NCI-H774 (cell line): ENCODE measurements at regions not wholly inside any gene's neighbourhood (a gene's known extent, or its start where the extent isn't known, plus 50 kb on each side); places are given as distances from the start of the nearest gene placed in this dataset.

Experiments
- DNase-seq: peaks from one replicate; lab custom pipeline; 2025; lab: John Stamatoyannopoulos, UW

- no peak for DNase-seq
Measured at GRCh38 chr1:96964761-96965160, 243.2 kb downstream of the PTBP2 start.

GRCh38 chr1:96966536-96967138, 245.1 kb downstream of the PTBP2 start:
- peak; percentile 47 for DNase-seq

GRCh38 chr1:96967311-96967710, 245.7 kb downstream of the PTBP2 start:
- no peak for DNase-seq

- no peak for DNase-seq
Measured at GRCh38 chr1:96968541-96968940, 247.0 kb downstream of the PTBP2 start.

- no peak for DNase-seq
Measured at GRCh38 chr1:96968983-96969382, 247.4 kb downstream of the PTBP2 start.

- no peak for DNase-seq
Measured at GRCh38 chr1:96969656-96970163, 248.1 kb downstream of the PTBP2 start.

- DNase-seq = no peak
Measured at GRCh38 chr1:96971439-96971838, 249.9 kb downstream of the PTBP2 start.

GRCh38 chr1:96971849-96972602, 250.4 kb downstream of the PTBP2 start:
- DNase-seq = no peak

GRCh38 chr1:96973605-96974004, 252.0 kb downstream of the PTBP2 start:
- DNase-seq = no peak

GRCh38 chr1:96978444-96978843, 256.9 kb downstream of the PTBP2 start:
- DNase-seq = no peak

- DNase-seq = no peak
Measured at GRCh38 chr1:96978901-96979300, 257.3 kb downstream of the PTBP2 start.

GRCh38 chr1:96979304-96980268, 258.0 kb downstream of the PTBP2 start:
- DNase-seq = peak; percentile 23

- no peak for DNase-seq
Measured at GRCh38 chr1:96980448-96980847, 258.9 kb downstream of the PTBP2 start.

GRCh38 chr1:96981181-96981580, 259.6 kb downstream of the PTBP2 start:
- DNase-seq = no peak

- no peak for DNase-seq
Measured at GRCh38 chr1:96982118-96982517, 260.5 kb downstream of the PTBP2 start.

GRCh38 chr1:96983866-96984265, 262.3 kb downstream of the PTBP2 start:
- no peak for DNase-seq

GRCh38 chr1:96987186-96987703, 265.7 kb downstream of the PTBP2 start:
- no peak for DNase-seq

GRCh38 chr1:96989302-96989701, 267.7 kb downstream of the PTBP2 start:
- no peak for DNase-seq

GRCh38 chr1:96990136-96990535, 268.6 kb downstream of the PTBP2 start:
- no peak for DNase-seq

- DNase-seq = no peak
Measured at GRCh38 chr1:96991261-96991660, 269.7 kb downstream of the PTBP2 start.

GRCh38 chr1:96992871-96993270, 271.3 kb downstream of the PTBP2 start:
- no peak for DNase-seq

GRCh38 chr1:96995351-96995750, 273.8 kb downstream of the PTBP2 start:
- DNase-seq = no peak
